Esophagus muscularis mucosa (tissue), 4 donors: ENCODE measurements at regions not wholly inside any gene's neighbourhood (a gene's known extent, or its start where the extent isn't known, plus 50 kb on each side); places are given as distances from the start of the nearest gene placed in this dataset.

Experiments used
- EP300 ChIP-seq: sonication (generic); formaldehyde crosslinking; IDR thresholded peaks from one replicate; pipeline ENCODE4 v1.6.1; 2017; ENCODE audit warnings: antibody characterized with exemption
- POLR2A ChIP-seq: fragments of 450-650 bp; IDR thresholded peaks from one replicate; pipeline ENCODE4 v1.6.1; 2017; ENCODE audit warnings: antibody characterized with exemption, moderate library complexity, mild to moderate bottlenecking, low read depth
- TF ChIP-seq, protein P1 (sequence below), 3 experiments: fragments of 200-600 bp in 2 of 3; fragments of 450-650 bp in 1 of 3; sonication (generic) in 2 of 3; IDR thresholded peaks; one replicate each; pipeline ENCODE4 v1.5.1; 2017 to 2019; ENCODE audit warnings: antibody characterized with exemption in 3 of 3, mild to moderate bottlenecking in 2 of 3, moderate library complexity in 1 of 3

DNA sequence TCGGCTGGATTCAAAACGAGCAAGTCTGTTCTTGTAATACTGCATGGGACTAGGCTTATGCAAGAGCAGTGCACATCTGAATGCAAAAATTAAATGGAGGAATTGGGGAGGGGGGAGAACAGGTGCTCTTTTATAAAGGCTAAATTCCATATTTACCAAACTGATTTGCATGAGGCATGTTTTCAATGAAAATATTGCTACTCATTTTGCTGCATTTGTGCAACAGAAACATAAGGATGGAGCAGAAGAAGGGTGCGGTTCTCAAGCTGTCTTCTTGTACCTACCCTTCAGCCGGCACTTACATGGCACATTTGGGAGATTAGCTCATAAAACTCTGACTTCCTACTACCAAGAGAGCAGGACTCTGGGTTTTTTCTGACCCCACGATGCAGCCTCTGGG is 256.4 kb downstream of the CDCA7 start:
- TF ChIP-seq, protein P1, sequence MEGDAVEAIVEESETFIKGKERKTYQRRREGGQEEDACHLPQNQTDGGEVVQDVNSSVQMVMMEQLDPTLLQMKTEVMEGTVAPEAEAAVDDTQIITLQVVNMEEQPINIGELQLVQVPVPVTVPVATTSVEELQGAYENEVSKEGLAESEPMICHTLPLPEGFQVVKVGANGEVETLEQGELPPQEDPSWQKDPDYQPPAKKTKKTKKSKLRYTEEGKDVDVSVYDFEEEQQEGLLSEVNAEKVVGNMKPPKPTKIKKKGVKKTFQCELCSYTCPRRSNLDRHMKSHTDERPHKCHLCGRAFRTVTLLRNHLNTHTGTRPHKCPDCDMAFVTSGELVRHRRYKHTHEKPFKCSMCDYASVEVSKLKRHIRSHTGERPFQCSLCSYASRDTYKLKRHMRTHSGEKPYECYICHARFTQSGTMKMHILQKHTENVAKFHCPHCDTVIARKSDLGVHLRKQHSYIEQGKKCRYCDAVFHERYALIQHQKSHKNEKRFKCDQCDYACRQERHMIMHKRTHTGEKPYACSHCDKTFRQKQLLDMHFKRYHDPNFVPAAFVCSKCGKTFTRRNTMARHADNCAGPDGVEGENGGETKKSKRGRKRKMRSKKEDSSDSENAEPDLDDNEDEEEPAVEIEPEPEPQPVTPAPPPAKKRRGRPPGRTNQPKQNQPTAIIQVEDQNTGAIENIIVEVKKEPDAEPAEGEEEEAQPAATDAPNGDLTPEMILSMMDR (IDR thresholded peaks at IDR 0.05), result no peak
- no peak for TF ChIP-seq POLR2A
- no peak for TF ChIP-seq EP300
